PC-3 (cell line): ENCODE measurements at regions not wholly inside any gene's neighbourhood (a gene's known extent, or its start where the extent isn't known, plus 50 kb on each side); places are given as distances from the start of the nearest gene placed in this dataset.

Experiments
- ATAC-seq: fragments of 200-7000 bp; cut with Tn5 transposase; 2 replicates; pipeline ENCODE4 v1.9.1; 2020; ENCODE audit warnings: mild to moderate bottlenecking, moderate library complexity
- BruUV-seq: library from RNA; stranded (reverse); fragments of 400-500 nt; replicated peaks from 2 replicates; lab custom pipeline; 2021; lab: Mats Ljungman, UMichigan
- CTCF ChIA-PET: fragments of 300-600 bp; sonication (Branson Sonifier 250); formaldehyde crosslinking; loops from one replicate; lab custom pipeline; 2022; ENCODE audit warnings: antibody characterized with exemption; lab: Charles Lee
- POLR2A ChIA-PET: fragments of 300-600 bp; sonication (Branson Sonifier 250); formaldehyde crosslinking; loops from one replicate; lab custom pipeline; 2022; ENCODE audit warnings: antibody characterized with exemption; ENCODE audit not compliant: unreplicated experiment; lab: Charles Lee
- DNase-seq: peaks from one replicate; pipeline ENCODE4 v3.0.0-alpha.2; 2015
- H2AFZ ChIP-seq: fragments of 300-600 bp; sonication (generic); 2 replicates; pipeline ENCODE4 v1.6.0; 2016; ENCODE audit warnings: antibody characterized with exemption, low read length
- H3F3A ChIP-seq: fragments of 300-600 bp; sonication (generic); one replicate; pipeline ENCODE4 v1.6.0; 2017; ENCODE audit warnings: antibody characterized with exemption, low read length, control low read depth, mild to moderate bottlenecking; ENCODE audit not compliant: unreplicated experiment
- H3K27ac ChIP-seq: fragments of 300-600 bp; sonication (generic); 2 replicates; pipeline ENCODE4 v1.5.1; 2016; ENCODE audit warnings: mild to moderate bottlenecking, low read length
- H3K27me3 ChIP-seq: fragments of 300-600 bp; sonication (generic); 2 replicates; pipeline ENCODE4 v1.6.1; 2016; ENCODE audit warnings: low read length, mixed read lengths
- H3K36me3 ChIP-seq: fragments of 300-600 bp; sonication (generic); 2 replicates; pipeline ENCODE4 v1.6.1; 2016; ENCODE audit warnings: low read depth, mixed run types, low read length, mixed read lengths
- H3K4me1 ChIP-seq: fragments of 300-600 bp; sonication (generic); 2 replicates; pipeline ENCODE4 v1.5.1; 2016; ENCODE audit warnings: low read length; ENCODE audit not compliant: insufficient read depth
- H3K4me2 ChIP-seq: fragments of 300-600 bp; sonication (generic); 2 replicates; pipeline ENCODE4 v1.6.0; 2016; ENCODE audit warnings: low read length
- H3K4me3 ChIP-seq: fragments of 300-600 bp; sonication (generic); 2 replicates; pipeline ENCODE4 v1.5.1; 2016; ENCODE audit warnings: mild to moderate bottlenecking, low read length, mixed read lengths
- H3K79me2 ChIP-seq: fragments of 300-600 bp; sonication (generic); 2 replicates; pipeline ENCODE4 v1.6.1; 2017; ENCODE audit warnings: low read length, mixed read lengths
- H3K9ac ChIP-seq: fragments of 300-600 bp; sonication (generic); 2 replicates; pipeline ENCODE4 v1.6.0; 2016; ENCODE audit warnings: mild to moderate bottlenecking, low read length
- H3K9me2 ChIP-seq: fragments of 300-600 bp; sonication (generic); replicated peaks from 2 replicates; pipeline ENCODE4 v1.6.1; 2016; ENCODE audit warnings: mixed run types, low read length, mixed read lengths
- H3K9me3 ChIP-seq: fragments of 300-600 bp; sonication (generic); 2 replicates; pipeline ENCODE4 v1.6.1; 2016; ENCODE audit warnings: low read length, mixed read lengths
- H4K20me1 ChIP-seq: fragments of 300-600 bp; sonication (generic); 2 replicates; pipeline ENCODE4 v1.6.1; 2016; ENCODE audit warnings: low read length, mixed read lengths
- CTCF ChIP-seq: fragments of 300-600 bp; sonication (generic); conservative IDR thresholded peaks from 2 replicates; pipeline ENCODE4 v1.5.1; 2017; ENCODE audit warnings: antibody characterized with exemption, low read depth, mild to moderate bottlenecking, low read length
- EZH2 ChIP-seq: fragments of 300-600 bp; sonication (generic); IDR thresholded peaks from one replicate; pipeline ENCODE4 v1.6.1; 2017; ENCODE audit warnings: antibody characterized with exemption, mild to moderate bottlenecking, low read length; ENCODE audit not compliant: unreplicated experiment
- EZH2phosphoT487 ChIP-seq: fragments of 300-600 bp; sonication (generic); IDR thresholded peaks from 2 replicates; pipeline ENCODE4 v1.6.1; 2018; ENCODE audit warnings: mild to moderate bottlenecking, antibody characterized with exemption, low read length, borderline replicate concordance
- intact Hi-C: fragments of 100-400 bp; cut with micrococcal nuclease; formaldehyde crosslinking; loops from 2 replicates; pipeline ENCODE4 v1.9.0; 2023

GRCh38 chr6:169940481-169941271 lies 189.3 kb downstream of the ERMARD start:
- Histone ChIP-seq H2AFZ (no peak overlapping the region), H3F3A (no peaks in the 10 kb centered on the region), H3K4me3 (no peak overlapping the region), H3K79me2 (no peaks in the 10 kb centered on the region), H4K20me1 (no peaks in the 10 kb centered on the region), H3K9me3 (no peaks in the 10 kb centered on the region), H3K9me2 (no peaks in the 10 kb centered on the region), H3K27me3 (no peaks in the 10 kb centered on the region), H3K4me2 (no peak overlapping the region), H3K4me1 (peaks cover 13% of the 10 kb centered on the region; the same call in 1 of the 2 replicates), H3K36me3 (no peaks in the 10 kb centered on the region), H3K9ac (no peak overlapping the region), H3K27ac (no peak overlapping the region)
- ATAC-seq (no peak), DNase-seq (no peak)
- CTCF ChIA-PET: no interaction called here
- TF ChIP-seq CTCF (no peak), EZH2 (no peak), EZH2phosphoT487 (no peak)
- POLR2A ChIA-PET: no interaction called here
- BruUV-seq: no TSS peak
- intact Hi-C loops: no loop called here

- no peaks in the 10 kb centered on the region for H3F3A ChIP-seq
- H3K27me3 ChIP-seq: no peaks in the 10 kb centered on the region
- ATAC-seq (no peak), DNase-seq (no peak)
- no TSS peak for BruUV-seq
- H2AFZ ChIP-seq: no peak overlapping the region
- no peaks in the 10 kb centered on the region for H3K36me3 ChIP-seq
- intact Hi-C loops: no loop called here
- H4K20me1 ChIP-seq: no peaks in the 10 kb centered on the region
- no peaks in the 10 kb centered on the region for H3K9me2 ChIP-seq
- POLR2A ChIA-PET: no interaction called here
- H3K4me1 ChIP-seq: peaks cover 22% of the 10 kb centered on the region
- H3K79me2 ChIP-seq: no peaks in the 10 kb centered on the region
- TF ChIP-seq EZH2phosphoT487 (no peak), CTCF (no peak), EZH2 (no peak)
- CTCF ChIA-PET: no interaction called here
- no peak overlapping the region for H3K9ac ChIP-seq
- no peaks in the 10 kb centered on the region for H3K9me3 ChIP-seq
- no peak overlapping the region for H3K27ac ChIP-seq
- H3K4me3 ChIP-seq: no peak overlapping the region
- H3K4me2 ChIP-seq: no peak overlapping the region
Observed at GRCh38 chr6:169939554-169940164, 188.2 kb downstream of the ERMARD start.

- H3K9ac ChIP-seq: no peak overlapping the region
- no peaks in the 10 kb centered on the region for H3K27me3 ChIP-seq
- ChIA-PET CTCF (no interaction called here), POLR2A (no interaction called here)
- no peak overlapping the region for H3K27ac ChIP-seq
- no TSS peak for BruUV-seq
- no peak for DNase-seq
- no peak for ATAC-seq
- H3K79me2 ChIP-seq: no peaks in the 10 kb centered on the region
- no peaks in the 10 kb centered on the region for H3K9me3 ChIP-seq
- no peak overlapping the region for H3K4me3 ChIP-seq
- H3F3A ChIP-seq: no peaks in the 10 kb centered on the region
- H3K4me1 ChIP-seq: peaks cover 16% of the 10 kb centered on the region
- TF ChIP-seq EZH2phosphoT487 (no peak), CTCF (no peak), EZH2 (no peak)
- H4K20me1 ChIP-seq: no peaks in the 10 kb centered on the region
- intact Hi-C loops: no loop called here
- no peaks in the 10 kb centered on the region for H3K36me3 ChIP-seq
- H2AFZ ChIP-seq: no peak overlapping the region
- H3K9me2 ChIP-seq: no peaks in the 10 kb centered on the region
- no peak overlapping the region for H3K4me2 ChIP-seq
Observed at GRCh38 chr6:169938731-169939130, 187.3 kb downstream of the ERMARD start.
